Osteoblast (primary cell): ENCODE measurements at regions not wholly inside any gene's neighbourhood (a gene's known extent, or its start where the extent isn't known, plus 50 kb on each side); places are given as distances from the start of the nearest gene placed in this dataset.
"Not testable (repeated sequence)": the region's sequence is repeated elsewhere in the genome, so short reads cannot be mapped to it uniquely, and the experiment has no call there.

ENCODE experiments used
- DNase-seq: peaks from one replicate; pipeline ENCODE4 v3.0.0; 2011; ENCODE audit warnings: low spot score, mixed read lengths; ENCODE audit not compliant: insufficient read length; ENCODE audit errors: missing footprints
- H2AFZ ChIP-seq: 2 replicates; pipeline ENCODE4 v1.6.0; 2011; ENCODE audit warnings: mild to moderate bottlenecking, low read length
- H3K27ac ChIP-seq: 2 replicates; pipeline ENCODE4 v1.5.1; 2011; ENCODE audit warnings: mild to moderate bottlenecking, low read depth, low read length, moderate library complexity
- H3K27me3 ChIP-seq: 2 replicates; pipeline ENCODE4 v1.6.0; 2012; ENCODE audit warnings: mild to moderate bottlenecking, control low read depth, inconsistent platforms, low read length, moderate library complexity; ENCODE audit not compliant: insufficient read depth
- H3K36me3 ChIP-seq: 2 replicates; pipeline ENCODE4 v1.5.1; 2011; ENCODE audit warnings: mild to moderate bottlenecking, low read length, control low read depth, moderate library complexity; ENCODE audit not compliant: insufficient read depth
- H3K4me1 ChIP-seq: 2 replicates; pipeline ENCODE4 v1.5.1; 2011; ENCODE audit warnings: mild to moderate bottlenecking, low read length, control low read depth, moderate library complexity; ENCODE audit not compliant: insufficient read depth
- H3K4me2 ChIP-seq: 2 replicates; pipeline ENCODE4 v1.6.0; 2011; ENCODE audit warnings: mild to moderate bottlenecking, low read length; ENCODE audit not compliant: insufficient read depth
- H3K4me3 ChIP-seq: fragments of 200-600 bp; sonication (generic); 3 replicates; pipeline ENCODE4 v1.5.1; 2012; ENCODE audit warnings: mild to moderate bottlenecking, low read length, inconsistent platforms; ENCODE audit not compliant: insufficient read depth
- H3K79me2 ChIP-seq: 2 replicates; pipeline ENCODE4 v1.6.0; 2012; ENCODE audit warnings: mild to moderate bottlenecking, low read length, control low read depth, inconsistent platforms; ENCODE audit not compliant: insufficient read depth
- H3K9me3 ChIP-seq: 2 replicates; pipeline ENCODE4 v1.5.1; 2011; ENCODE audit warnings: low read depth, low read length, control low read depth
- H4K20me1 ChIP-seq: 2 replicates; pipeline ENCODE4 v1.6.0; 2012; ENCODE audit warnings: mild to moderate bottlenecking, low read length, control low read depth; ENCODE audit not compliant: insufficient read depth
- TF ChIP-seq, protein P1 (sequence below): IDR thresholded peaks from 2 replicates; pipeline ENCODE4 v1.5.1; 2011; ENCODE audit warnings: mild to moderate bottlenecking, low read depth, low read length, moderate library complexity; ENCODE audit errors: extremely low read depth

DNA sequence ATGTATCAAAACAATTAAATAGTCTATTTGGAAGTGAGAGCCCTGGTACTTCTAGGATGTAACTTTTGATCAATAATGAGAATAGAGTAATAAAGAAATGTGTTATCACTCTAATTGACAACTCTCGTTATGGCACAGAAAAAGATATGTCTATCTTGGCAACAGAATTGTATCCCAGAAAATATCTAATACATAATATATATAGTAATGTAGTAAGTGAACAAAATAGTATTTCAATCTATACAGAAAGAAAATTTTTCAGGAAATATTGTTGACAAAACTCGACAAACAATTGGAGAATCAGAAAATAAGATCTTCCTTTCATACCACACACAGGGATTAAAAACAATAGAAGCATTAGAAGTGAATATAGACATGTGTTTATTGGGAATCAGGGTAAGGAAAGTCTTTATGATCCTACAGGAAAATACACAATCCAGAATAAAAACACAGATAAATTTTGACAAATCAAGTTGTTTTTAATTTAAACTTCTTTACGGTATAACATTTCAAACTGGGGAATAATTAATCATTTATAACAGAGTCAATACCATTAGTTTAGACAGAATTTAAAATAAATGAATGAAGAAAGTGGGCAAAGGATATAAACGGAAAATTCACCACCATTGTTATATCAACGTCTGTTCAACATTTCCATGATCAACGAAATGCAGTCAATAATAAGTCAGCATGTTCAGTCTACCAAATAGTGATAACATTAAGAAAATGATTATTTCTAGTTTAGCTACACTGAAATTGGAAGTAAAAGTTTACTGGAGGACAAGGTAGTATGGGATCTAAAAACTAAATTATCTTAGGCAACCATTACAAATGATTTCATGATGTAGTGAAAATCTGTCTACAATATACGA, 1526.5 kb upstream of the TPTE start:
- Histone ChIP-seq H4K20me1 (no peaks in the 10 kb centered on the region), H2AFZ (no peak overlapping the region), H3K4me2 (no peak overlapping the region), H3K27me3 (no peaks in the 10 kb centered on the region), H3K27ac (no peak overlapping the region), H3K4me1 (no peaks in the 10 kb centered on the region), H3K9me3 (peaks cover 24% of the 10 kb centered on the region), H3K36me3 (no peaks in the 10 kb centered on the region), H3K79me2 (no peaks in the 10 kb centered on the region), H3K4me3 (no peak overlapping the region)
- TF ChIP-seq, protein P1, sequence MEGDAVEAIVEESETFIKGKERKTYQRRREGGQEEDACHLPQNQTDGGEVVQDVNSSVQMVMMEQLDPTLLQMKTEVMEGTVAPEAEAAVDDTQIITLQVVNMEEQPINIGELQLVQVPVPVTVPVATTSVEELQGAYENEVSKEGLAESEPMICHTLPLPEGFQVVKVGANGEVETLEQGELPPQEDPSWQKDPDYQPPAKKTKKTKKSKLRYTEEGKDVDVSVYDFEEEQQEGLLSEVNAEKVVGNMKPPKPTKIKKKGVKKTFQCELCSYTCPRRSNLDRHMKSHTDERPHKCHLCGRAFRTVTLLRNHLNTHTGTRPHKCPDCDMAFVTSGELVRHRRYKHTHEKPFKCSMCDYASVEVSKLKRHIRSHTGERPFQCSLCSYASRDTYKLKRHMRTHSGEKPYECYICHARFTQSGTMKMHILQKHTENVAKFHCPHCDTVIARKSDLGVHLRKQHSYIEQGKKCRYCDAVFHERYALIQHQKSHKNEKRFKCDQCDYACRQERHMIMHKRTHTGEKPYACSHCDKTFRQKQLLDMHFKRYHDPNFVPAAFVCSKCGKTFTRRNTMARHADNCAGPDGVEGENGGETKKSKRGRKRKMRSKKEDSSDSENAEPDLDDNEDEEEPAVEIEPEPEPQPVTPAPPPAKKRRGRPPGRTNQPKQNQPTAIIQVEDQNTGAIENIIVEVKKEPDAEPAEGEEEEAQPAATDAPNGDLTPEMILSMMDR, result no peak
- DNase-seq, result peak; percentile 73

DNA sequence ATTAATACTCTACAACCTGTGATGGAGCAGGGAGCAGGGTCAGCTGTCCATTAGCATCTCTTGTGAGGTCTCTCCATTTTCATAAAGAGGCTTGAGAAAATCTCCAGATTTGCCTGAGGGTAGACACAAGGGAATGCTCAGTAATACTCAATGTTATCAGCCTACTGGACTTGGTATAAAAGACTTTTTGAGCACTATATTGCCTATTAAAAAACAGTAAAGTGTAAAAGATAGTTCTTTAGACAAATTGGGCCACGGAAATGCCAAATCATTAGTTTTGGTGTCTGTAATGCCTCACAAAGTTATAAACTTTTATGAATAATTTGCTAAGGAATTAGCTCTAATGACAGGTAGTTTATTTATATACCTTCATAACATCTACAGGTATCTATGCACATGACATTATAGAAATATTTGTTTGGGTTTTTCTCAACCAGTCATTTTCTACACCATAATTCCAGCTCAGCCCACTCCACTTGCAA, 1524.9 kb upstream of the TPTE start:
- not testable (repeated sequence) for H3K4me2 ChIP-seq, H3K4me3 ChIP-seq, H3K27ac ChIP-seq, H3K79me2 ChIP-seq, H3K36me3 ChIP-seq, DNase-seq, H3K27me3 ChIP-seq, H4K20me1 ChIP-seq, H2AFZ ChIP-seq, H3K4me1 ChIP-seq
- peaks cover 18% of the 10 kb centered on the region for H3K9me3 ChIP-seq

DNA sequence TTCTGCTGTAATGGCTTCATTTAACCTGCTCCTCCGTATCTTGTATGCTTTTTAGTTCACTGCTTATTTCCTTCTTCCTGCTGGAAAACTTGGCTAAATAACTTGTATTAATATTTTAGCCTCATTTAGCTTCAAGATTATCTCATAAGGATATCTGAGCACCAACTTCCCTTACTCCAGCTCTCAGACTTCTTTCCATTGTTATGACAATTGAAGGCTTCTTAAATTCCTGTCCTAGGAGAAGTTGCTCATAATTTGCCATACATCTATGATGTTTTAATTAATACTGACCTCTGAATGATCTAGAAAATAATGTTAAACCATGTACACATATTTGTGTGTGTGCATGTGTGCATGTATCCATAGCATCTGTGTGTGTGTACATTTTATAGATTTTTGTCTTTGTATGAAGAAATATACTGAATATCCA, 1524.4 kb upstream of the TPTE start:
- H2AFZ ChIP-seq, result no peak overlapping the region
- no peak for DNase-seq
- H3K27ac ChIP-seq, result no peak overlapping the region
- peaks cover 13% of the 10 kb centered on the region for H3K9me3 ChIP-seq
- H3K79me2 ChIP-seq, result no peaks in the 10 kb centered on the region
- H3K36me3 ChIP-seq, result no peaks in the 10 kb centered on the region
- TF ChIP-seq, protein P1, result no peak
- H3K4me2 ChIP-seq, result no peak overlapping the region
- H4K20me1 ChIP-seq, result no peaks in the 10 kb centered on the region
- no peaks in the 10 kb centered on the region for H3K27me3 ChIP-seq
- H3K4me1 ChIP-seq, result no peaks in the 10 kb centered on the region
- H3K4me3 ChIP-seq, result no peak overlapping the region

DNA sequence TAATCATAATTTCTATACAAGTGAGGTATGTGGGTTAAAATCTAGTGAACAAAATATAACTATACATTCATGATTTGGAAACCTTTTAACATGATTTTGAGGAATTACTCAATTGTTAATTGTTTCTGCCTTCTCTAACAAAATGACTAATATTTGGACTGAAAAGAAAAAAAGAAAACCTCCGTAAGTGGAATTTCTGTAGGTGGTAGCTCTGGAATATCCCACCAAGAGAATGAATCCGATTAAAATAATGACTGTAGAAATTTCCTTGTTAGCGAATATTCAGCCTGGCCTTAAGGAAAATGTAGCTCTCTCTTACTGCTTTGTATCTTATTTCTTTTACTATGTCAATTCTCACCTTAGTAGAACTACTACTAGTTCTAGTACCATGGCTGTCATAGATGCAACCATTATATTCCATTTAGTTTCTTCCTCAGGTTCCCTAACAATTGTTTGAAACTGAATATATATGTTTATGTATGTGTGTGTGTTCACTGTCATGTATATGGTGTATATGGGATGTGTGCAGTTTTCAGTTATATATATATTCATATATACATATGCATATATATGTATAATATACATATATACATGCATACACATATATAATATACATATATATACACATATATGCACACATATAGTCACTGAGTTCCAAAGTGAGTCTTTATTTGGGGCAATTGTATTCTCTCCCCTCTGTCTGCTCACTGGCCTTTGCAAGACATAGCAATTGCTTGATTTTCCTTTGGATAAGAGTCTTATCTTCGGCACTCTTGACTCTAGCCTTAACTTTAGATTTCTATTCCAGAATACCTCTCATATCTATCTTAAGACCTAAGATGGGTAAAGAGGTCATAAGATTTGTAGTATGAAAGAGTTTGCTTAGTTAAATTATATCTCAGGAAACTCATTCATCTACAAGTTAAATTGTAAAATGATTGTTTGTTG, 1523.7 kb upstream of the TPTE start:
- not testable (repeated sequence) for H4K20me1 ChIP-seq, H3K9me3 ChIP-seq, H3K4me3 ChIP-seq, H3K79me2 ChIP-seq, H3K36me3 ChIP-seq, H3K27ac ChIP-seq, DNase-seq, H3K4me1 ChIP-seq, H2AFZ ChIP-seq, H3K27me3 ChIP-seq, H3K4me2 ChIP-seq

DNA sequence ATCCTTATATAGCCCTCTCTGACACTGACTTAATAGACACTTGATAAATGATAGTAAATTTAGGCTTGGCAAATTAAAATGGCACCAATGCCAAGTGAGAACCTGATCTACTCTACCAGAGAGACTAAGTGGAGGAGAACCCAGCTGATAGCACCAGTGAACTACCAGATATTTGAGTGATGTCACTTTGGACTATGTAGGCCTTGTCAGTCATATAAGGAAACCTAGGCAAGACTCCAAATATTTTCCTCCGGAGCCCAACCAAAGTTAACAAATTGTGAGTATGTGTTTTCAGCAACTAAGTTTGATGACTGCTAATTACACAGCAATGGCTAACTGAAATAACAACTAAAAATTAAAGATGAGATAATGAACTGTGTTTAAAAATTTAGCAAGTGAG, 1522.9 kb upstream of the TPTE start:
- not testable (repeated sequence) for H3K4me3 ChIP-seq, H3K4me2 ChIP-seq, H3K27ac ChIP-seq, H2AFZ ChIP-seq, H3K36me3 ChIP-seq, H3K79me2 ChIP-seq, H3K4me1 ChIP-seq, DNase-seq, H3K9me3 ChIP-seq, H4K20me1 ChIP-seq, H3K27me3 ChIP-seq
